Fibroblast of villous mesenchyme (primary cell): ENCODE measurements at regions not wholly inside any gene's neighbourhood (a gene's known extent, or its start where the extent isn't known, plus 50 kb on each side); places are given as distances from the start of the nearest gene placed in this dataset.
"Not testable (repeated sequence)": the region's sequence is repeated elsewhere in the genome, so short reads cannot be mapped to it uniquely, and the experiment has no call there.

Experiments used
- DNase-seq: peaks from one replicate; pipeline ENCODE4 v3.0.0-alpha.2; 2010; ENCODE audit warnings: low read depth
- H3K4me3 ChIP-seq: 2 replicates; pipeline ENCODE4 v1.5.1; 2011; ENCODE audit warnings: low read depth, mild to moderate bottlenecking, low read length
- TF ChIP-seq, protein P1 (sequence below): IDR thresholded peaks from 2 replicates; pipeline ENCODE4 v1.5.1; 2012; ENCODE audit warnings: low read depth, mild to moderate bottlenecking, low read length; ENCODE audit not compliant: insufficient read depth

DNA sequence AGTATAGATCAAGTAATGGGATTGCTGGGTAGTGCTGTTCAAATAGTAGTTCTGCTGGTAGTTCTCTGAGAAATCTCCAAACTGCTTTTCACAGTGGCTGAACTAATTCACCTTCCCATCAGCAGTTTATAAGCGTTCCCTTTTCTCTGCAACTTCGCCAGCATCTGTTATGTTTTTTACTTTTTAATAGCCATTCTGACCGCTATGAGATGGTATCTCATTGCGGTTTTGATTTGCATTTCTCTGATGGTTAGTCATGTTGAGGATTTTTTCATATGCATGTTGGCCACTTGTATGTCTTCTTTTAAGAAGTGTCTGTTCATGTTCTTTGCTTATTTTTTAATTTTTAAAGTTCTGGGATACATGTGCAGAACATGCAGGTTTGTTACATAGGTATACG is 279.2 kb upstream of the NREP start:
- TF ChIP-seq, protein P1, sequence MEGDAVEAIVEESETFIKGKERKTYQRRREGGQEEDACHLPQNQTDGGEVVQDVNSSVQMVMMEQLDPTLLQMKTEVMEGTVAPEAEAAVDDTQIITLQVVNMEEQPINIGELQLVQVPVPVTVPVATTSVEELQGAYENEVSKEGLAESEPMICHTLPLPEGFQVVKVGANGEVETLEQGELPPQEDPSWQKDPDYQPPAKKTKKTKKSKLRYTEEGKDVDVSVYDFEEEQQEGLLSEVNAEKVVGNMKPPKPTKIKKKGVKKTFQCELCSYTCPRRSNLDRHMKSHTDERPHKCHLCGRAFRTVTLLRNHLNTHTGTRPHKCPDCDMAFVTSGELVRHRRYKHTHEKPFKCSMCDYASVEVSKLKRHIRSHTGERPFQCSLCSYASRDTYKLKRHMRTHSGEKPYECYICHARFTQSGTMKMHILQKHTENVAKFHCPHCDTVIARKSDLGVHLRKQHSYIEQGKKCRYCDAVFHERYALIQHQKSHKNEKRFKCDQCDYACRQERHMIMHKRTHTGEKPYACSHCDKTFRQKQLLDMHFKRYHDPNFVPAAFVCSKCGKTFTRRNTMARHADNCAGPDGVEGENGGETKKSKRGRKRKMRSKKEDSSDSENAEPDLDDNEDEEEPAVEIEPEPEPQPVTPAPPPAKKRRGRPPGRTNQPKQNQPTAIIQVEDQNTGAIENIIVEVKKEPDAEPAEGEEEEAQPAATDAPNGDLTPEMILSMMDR: no peak
- DNase-seq: peak; percentile 63
- H3K4me3 ChIP-seq: no peak overlapping the region

- no peak for DNase-seq
- TF ChIP-seq, protein P1: no peak
- H3K4me3 ChIP-seq: no peak overlapping the region
Measured at GRCh38 chr5:112034421-112034979, 277.5 kb upstream of the NREP start.

DNA sequence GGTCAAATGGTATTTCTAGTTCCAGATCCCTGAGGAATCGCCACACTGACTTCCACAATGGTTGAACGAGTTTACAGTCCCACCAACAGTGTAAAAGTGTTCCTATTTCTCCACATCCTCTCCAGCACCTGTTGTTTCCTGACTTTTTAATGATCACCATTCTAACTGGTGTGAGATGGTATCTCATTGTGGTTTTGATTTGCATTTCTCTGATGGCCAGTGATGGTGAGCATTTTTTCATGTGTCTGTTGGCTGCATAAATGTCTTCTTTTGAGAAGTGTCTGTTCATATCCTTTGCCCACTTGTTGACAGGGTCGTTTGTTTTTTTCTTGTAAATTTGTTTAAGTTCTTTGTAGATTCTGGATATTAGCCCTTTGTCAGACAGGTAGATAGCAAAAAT is 269.9 kb upstream of the NREP start:
- not testable (repeated sequence) for H3K4me3 ChIP-seq, DNase-seq

- H3K4me3 ChIP-seq: no peak overlapping the region
- no peak for DNase-seq
- TF ChIP-seq, protein P1: no peak
Measured at GRCh38 chr5:112025757-112026156, 268.8 kb upstream of the NREP start.

GRCh38 chr5:112024769-112025168 is 267.8 kb upstream of the NREP start:
- no peak for DNase-seq
- no peak overlapping the region for H3K4me3 ChIP-seq
- TF ChIP-seq, protein P1: no peak

GRCh38 chr5:112024221-112024620 is 267.2 kb upstream of the NREP start:
- DNase-seq: no peak
- TF ChIP-seq, protein P1: no peak
- H3K4me3 ChIP-seq: no peak overlapping the region

DNA sequence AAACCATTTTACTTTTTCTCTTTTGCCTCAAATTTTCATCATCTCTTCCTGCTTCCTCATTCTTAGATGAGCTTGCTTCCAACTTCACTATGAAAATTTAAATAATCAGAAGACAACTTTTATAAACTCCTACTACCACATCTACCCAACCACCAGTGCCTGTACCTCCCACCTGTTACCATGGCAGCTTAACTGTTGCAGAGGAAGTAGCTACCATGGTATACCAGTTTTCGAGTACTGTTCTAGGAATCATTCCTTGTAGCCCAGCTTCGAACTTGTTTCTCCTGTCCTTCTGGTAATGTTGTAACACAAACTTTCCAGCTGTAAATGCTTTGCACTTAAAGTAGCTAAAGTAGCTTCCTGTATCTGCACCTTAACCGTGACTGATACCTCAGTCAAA is 266.8 kb upstream of the NREP start:
- H3K4me3 ChIP-seq: no peak overlapping the region
- TF ChIP-seq, protein P1: no peak
- no peak for DNase-seq

GRCh38 chr5:112018846-112019245 is 261.9 kb upstream of the NREP start:
- TF ChIP-seq, protein P1: no peak
- no peak overlapping the region for H3K4me3 ChIP-seq
- DNase-seq: no peak
